GM10266 (cell line): ENCODE measurements at regions not wholly inside any gene's neighbourhood (a gene's known extent, or its start where the extent isn't known, plus 50 kb on each side); places are given as distances from the start of the nearest gene placed in this dataset.

Source experiments
- DNase-seq: peaks from one replicate; pipeline ENCODE4 v3.0.0; 2012; ENCODE audit errors: extremely low spot score
- CTCF ChIP-seq: IDR thresholded peaks from 2 replicates; pipeline ENCODE4 v1.5.1; 2012; ENCODE audit warnings: mild to moderate bottlenecking, low read depth; ENCODE audit not compliant: control insufficient read depth, insufficient read depth; ENCODE audit errors: missing control alignments

DNA sequence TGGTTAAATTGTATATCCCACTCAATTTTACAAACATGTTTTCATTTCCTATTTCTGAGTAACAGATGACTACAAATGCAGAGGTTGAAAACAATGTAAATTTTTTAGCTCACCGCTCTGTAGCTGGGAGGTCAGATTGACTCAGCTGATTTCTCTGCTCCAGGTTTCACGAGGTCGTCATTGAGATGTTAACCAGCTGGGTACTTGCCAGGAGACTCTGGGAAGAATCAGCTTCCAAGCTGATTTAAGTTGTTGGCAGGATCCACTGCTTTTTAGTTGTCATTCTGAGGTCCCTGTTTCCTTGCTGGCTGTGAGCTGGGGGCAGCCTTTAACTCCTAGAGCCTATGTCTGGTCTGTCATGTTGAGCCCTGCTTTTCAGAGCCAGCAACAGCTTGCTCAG is 864.3 kb upstream of the AGA start:
- no peak for DNase-seq
- TF ChIP-seq CTCF: no peak

DNA sequence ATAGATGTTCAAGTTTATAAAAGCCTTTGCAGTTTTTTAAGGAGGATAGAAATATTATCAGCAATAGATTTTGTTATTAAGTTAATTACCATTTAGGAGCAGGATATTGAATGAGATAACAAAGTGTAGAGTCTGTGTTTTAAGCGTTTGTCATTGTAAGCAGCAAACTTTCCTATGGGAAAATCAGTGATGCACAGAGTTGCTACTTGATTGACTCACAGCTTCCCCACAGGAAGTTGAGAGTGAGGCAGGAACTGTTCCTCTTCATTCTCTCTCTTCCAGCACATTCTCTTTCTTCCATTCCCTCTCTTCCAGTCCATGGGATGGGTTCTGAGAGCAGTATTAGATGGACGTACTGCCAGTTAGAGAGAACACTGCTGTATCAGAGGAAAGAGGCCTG is 867.7 kb upstream of the AGA start:
- no peak for TF ChIP-seq CTCF
- DNase-seq: no peak

DNA sequence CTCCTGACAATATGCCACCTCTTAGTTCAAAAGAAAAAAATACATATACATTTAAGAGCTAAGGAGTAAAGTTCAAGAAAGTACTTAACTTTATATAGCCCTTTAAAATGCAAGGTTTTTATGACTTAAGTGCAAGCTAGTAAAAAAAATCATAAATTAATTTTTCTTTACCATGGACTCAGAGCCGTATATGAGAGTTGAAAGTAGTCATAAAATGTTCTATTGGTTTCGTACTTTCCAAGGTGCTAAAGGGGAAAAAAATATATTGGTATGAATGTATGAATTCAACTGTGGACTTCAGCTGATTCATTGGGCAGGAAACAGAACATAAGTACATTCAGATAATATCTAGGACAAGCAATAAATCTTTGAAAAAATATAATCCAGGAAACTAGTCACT is 869.8 kb upstream of the AGA start:
- no peak for TF ChIP-seq CTCF
- DNase-seq: no peak

DNA sequence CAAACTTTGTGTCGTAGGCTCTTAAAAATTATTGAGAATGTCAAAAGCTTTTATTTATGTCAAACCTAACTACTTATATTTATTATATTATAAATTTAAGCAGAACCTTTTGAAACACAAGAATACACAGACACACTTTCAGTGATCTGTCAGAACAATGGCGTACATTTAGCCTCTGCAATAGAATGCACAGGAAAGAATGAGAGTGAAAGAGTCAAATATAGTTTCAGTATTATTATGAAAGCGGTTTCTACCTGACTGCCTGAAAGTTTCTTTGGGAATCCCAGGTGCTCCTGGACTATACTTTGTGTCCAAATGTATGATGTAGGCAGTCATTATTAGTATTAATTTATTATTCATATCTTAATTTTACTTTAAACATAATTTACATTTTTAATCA is 872.0 kb upstream of the AGA start:
- DNase-seq: no peak
- TF ChIP-seq CTCF: no peak

- TF ChIP-seq CTCF: no peak
- no peak for DNase-seq
These were observed 874.0 kb upstream of the AGA start for GRCh38 chr4:178316211-178316610.

DNA sequence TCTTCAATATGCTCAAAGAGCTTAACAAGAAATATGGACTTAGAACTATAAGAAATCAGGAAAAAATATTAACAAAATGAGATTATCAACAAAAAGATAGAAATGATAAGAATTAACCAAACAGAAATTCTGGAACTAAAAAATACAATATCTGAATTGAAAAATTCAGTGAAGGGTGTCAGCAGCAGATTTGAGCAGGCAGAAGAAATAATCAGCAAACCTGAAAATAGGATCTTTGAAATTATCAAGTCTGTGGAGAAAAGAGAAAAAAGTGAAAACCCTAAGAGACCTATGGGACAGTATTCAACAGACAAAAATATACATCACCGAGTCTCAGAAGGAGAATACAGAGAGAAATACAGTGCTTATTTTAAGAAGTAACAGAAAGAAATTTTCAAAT is 877.8 kb upstream of the AGA start:
- DNase-seq: no peak
- no peak for TF ChIP-seq CTCF

DNA sequence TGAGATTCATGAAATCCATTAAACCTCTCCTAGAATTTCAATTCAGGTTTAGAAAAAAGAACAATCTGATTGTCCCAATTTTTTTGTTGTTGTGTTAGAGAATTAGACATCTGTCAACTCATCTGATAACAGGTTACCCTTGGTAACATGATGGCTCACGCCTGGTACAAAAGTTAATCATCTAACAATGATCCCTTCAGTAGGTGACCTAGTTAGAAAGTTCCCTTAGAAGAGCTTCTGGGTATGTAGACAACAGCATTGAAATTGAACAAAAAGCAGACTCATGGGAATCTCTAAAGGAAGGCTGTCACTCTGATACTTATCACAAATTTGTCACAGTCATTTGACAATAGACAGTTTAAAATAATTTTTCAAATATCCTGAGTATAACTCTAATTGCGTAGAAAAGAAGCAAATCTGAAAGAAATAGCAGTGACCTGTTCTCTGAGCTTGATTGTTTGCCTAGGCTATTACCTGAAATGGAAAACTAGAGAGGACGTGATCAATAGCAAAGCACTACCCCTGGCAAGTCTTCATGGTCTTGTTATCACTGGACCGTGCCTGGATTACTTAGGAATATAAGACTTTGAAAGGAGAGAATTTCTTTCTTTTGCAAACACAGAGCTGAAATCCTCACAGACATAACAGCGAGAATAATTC is 880.4 kb upstream of the AGA start:
- DNase-seq: no peak
- no peak for TF ChIP-seq CTCF
